Caco-2 (cell line): ENCODE measurements at regions not wholly inside any gene's neighbourhood (a gene's known extent, or its start where the extent isn't known, plus 50 kb on each side); places are given as distances from the start of the nearest gene placed in this dataset.

Experiments
- BruUV-seq: library from RNA; stranded (reverse); fragments of 400-500 nt; replicated peaks from 2 replicates; lab custom pipeline; 2021; lab: Mats Ljungman, UMichigan
- CTCF ChIA-PET: fragments of 300-600 bp; sonication (Branson Sonifier 250); formaldehyde crosslinking; loops from one replicate; lab custom pipeline; 2022; ENCODE audit warnings: antibody characterized with exemption; lab: Charles Lee
- POLR2A ChIA-PET: fragments of 300-600 bp; sonication (Branson Sonifier 250); formaldehyde crosslinking; loops from one replicate; lab custom pipeline; 2022; ENCODE audit warnings: antibody characterized with exemption; lab: Charles Lee
- DNase-seq, 2 experiments: peaks; one replicate each; pipeline versions ENCODE4 v3.0.0 to v3.0.0-alpha.2; 2020 to 2022
- H3K27me3 ChIP-seq: replicated peaks from 2 replicates; pipeline ENCODE4 v1.6.0; 2011; ENCODE audit warnings: low read length; ENCODE audit not compliant: control insufficient read depth, insufficient read depth
- H3K36me3 ChIP-seq: 2 replicates; pipeline ENCODE4 v1.5.1; 2011; ENCODE audit warnings: low read length; ENCODE audit not compliant: control insufficient read depth, insufficient read depth
- H3K4me1 ChIP-seq: fragments of 250-450 bp; sonication (Bioruptor Pico); 2 replicates; pipeline ENCODE4 v1.5.1; 2020; ENCODE audit warnings: mild to moderate bottlenecking
- H3K4me3 ChIP-seq: 2 replicates; pipeline ENCODE4 v1.5.1; 2011; ENCODE audit warnings: low read depth, mild to moderate bottlenecking, control low read depth, low read length
- H3K9me3 ChIP-seq: fragments of 250-450 bp; sonication (Bioruptor Pico); 2 replicates; pipeline ENCODE4 v1.5.1; 2020; ENCODE audit warnings: mild to moderate bottlenecking, moderate library complexity
- H3K27ac Mint-ChIP-seq: one replicate; pipeline ENCODE4 v1.8.0; 2022; ENCODE audit warnings: mixed read lengths; ENCODE audit not compliant: unreplicated experiment
- H3K27me3 Mint-ChIP-seq: one replicate; pipeline ENCODE4 v1.8.0; 2022; ENCODE audit warnings: mixed read lengths; ENCODE audit not compliant: insufficient read depth, unreplicated experiment
- H3K36me3 Mint-ChIP-seq: one replicate; pipeline ENCODE4 v1.8.0; 2022; ENCODE audit warnings: mild to moderate bottlenecking, mixed read lengths; ENCODE audit not compliant: insufficient read depth, unreplicated experiment
- H3K4me1 Mint-ChIP-seq: one replicate; pipeline ENCODE4 v1.8.0; 2022; ENCODE audit warnings: low read depth, mixed read lengths; ENCODE audit not compliant: unreplicated experiment
- H3K4me3 Mint-ChIP-seq: one replicate; pipeline ENCODE4 v1.8.0; 2022; ENCODE audit warnings: mild to moderate bottlenecking, moderate library complexity, mixed read lengths; ENCODE audit not compliant: unreplicated experiment
- H3K9me3 Mint-ChIP-seq: one replicate; pipeline ENCODE4 v1.8.0; 2022; ENCODE audit warnings: mixed read lengths; ENCODE audit not compliant: unreplicated experiment
- CTCF ChIP-seq, 2 experiments: fragments of 200-600 bp in 1 of 2; IDR thresholded peaks; 1 replicate in 1 of 2; 2 replicates in 1 of 2; pipeline versions ENCODE4 v1.5.1 to v1.8.0; 2011 to 2022; ENCODE audit warnings: antibody characterized with exemption in 1 of 2, control low read depth in 1 of 2, inconsistent platforms in 1 of 2, low read depth in 1 of 2, low read length in 1 of 2, mild to moderate bottlenecking in 1 of 2, moderate library complexity in 1 of 2; ENCODE audit not compliant: insufficient read depth in 1 of 2, severe bottlenecking in 1 of 2, unreplicated experiment in 1 of 2
- intact Hi-C: fragments of 100-400 bp; cut with micrococcal nuclease; formaldehyde crosslinking; loops from one replicate; pipeline ENCODE4 v1.10.0; 2022; ENCODE audit not compliant: unreplicated experiment

GRCh38 chr1:217369996-217370551 lies 260.8 kb downstream of the GPATCH2 start:
- ChIA-PET POLR2A (no interaction called here), CTCF (no interaction called here)
- Mint-ChIP-seq H3K4me3 (no peak overlapping the region), H3K4me1 (no peaks in the 10 kb centered on the region), H3K9me3 (no peaks in the 10 kb centered on the region), H3K27me3 (no peaks in the 10 kb centered on the region), H3K27ac (no peak overlapping the region), H3K36me3 (no peaks in the 10 kb centered on the region)
- no peak for TF ChIP-seq CTCF (IDR thresholded peaks at IDR 0.05; ENCODE audit: insufficient read depth in 1 of 2, low read depth in 1 of 2, low read length in 1 of 2, severe bottlenecking in 1 of 2, unreplicated experiment in 1 of 2)
- H3K27me3 ChIP-seq: no peaks in the 10 kb centered on the region
- no TSS peak for BruUV-seq
- no peaks in the 10 kb centered on the region; the same call in 1 of the 2 replicates for H3K9me3 ChIP-seq
- no peak overlapping the region for H3K4me3 ChIP-seq
- intact Hi-C loops: no loop called here
- no peak for DNase-seq
- H3K4me1 ChIP-seq: no peaks in the 10 kb centered on the region
- H3K36me3 ChIP-seq: no peaks in the 10 kb centered on the region

GRCh38 chr1:217369271-217369981 lies 261.5 kb downstream of the GPATCH2 start:
- Histone ChIP-seq H3K36me3 (no peaks in the 10 kb centered on the region), H3K27me3 (no peaks in the 10 kb centered on the region), H3K9me3 (no peaks in the 10 kb centered on the region; the same call in 1 of the 2 replicates), H3K4me1 (no peaks in the 10 kb centered on the region), H3K4me3 (no peak overlapping the region)
- H3K27ac Mint-ChIP-seq: no peak overlapping the region
- TF ChIP-seq CTCF (IDR thresholded peaks at IDR 0.05; ENCODE audit: insufficient read depth in 1 of 2, low read depth in 1 of 2, low read length in 1 of 2, severe bottlenecking in 1 of 2, unreplicated experiment in 1 of 2): no peak
- no peaks in the 10 kb centered on the region for H3K36me3 Mint-ChIP-seq
- CTCF ChIA-PET: no interaction called here
- no TSS peak for BruUV-seq
- H3K27me3 Mint-ChIP-seq: no peaks in the 10 kb centered on the region
- intact Hi-C loops: no loop called here
- no peak for DNase-seq
- POLR2A ChIA-PET: no interaction called here
- H3K4me3 Mint-ChIP-seq: no peak overlapping the region
- no peaks in the 10 kb centered on the region for H3K9me3 Mint-ChIP-seq
- no peaks in the 10 kb centered on the region for H3K4me1 Mint-ChIP-seq

GRCh38 chr1:217364220-217364619 lies 266.7 kb downstream of the GPATCH2 start:
- Mint-ChIP-seq H3K36me3 (no peaks in the 10 kb centered on the region), H3K27ac (no peak overlapping the region), H3K27me3 (no peaks in the 10 kb centered on the region), H3K4me1 (no peaks in the 10 kb centered on the region), H3K4me3 (no peak overlapping the region), H3K9me3 (peaks cover 9% of the 10 kb centered on the region)
- ChIA-PET CTCF (no interaction called here), POLR2A (no interaction called here)
- DNase-seq: no peak
- BruUV-seq: no TSS peak
- Histone ChIP-seq H3K36me3 (no peaks in the 10 kb centered on the region), H3K4me1 (no peaks in the 10 kb centered on the region), H3K9me3 (no peaks in the 10 kb centered on the region), H3K4me3 (no peak overlapping the region), H3K27me3 (no peaks in the 10 kb centered on the region)
- intact Hi-C loops: no loop called here
- TF ChIP-seq CTCF (IDR thresholded peaks at IDR 0.05; ENCODE audit: insufficient read depth in 1 of 2, low read depth in 1 of 2, low read length in 1 of 2, severe bottlenecking in 1 of 2, unreplicated experiment in 1 of 2): no peak
